ENCODE measurements at regions not wholly inside any gene's neighbourhood (a gene's known extent, or its start where the extent isn't known, plus 50 kb on each side); places are given as distances from the start of the nearest gene placed in this dataset.

DNA sequence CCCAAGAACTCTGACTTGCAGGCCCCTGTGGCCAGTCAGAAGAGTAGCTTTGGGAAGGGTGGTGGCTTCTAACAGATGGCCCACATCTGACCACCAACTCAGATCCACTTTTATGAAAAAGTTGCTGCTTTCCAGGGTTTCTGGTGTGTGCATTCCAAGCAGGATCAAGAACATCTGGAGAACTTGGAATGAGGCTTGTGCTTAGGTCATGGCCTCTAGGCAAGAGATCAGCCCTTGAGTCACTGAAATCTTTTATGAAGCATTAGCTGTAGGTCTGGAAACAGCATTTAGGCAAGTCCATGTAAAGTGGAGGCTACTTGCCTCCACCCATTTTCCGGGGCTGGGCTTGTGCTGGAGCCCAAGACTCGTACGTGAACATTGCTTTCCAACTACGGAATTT lies 433.3 kb downstream of the SH3GL2 start:
- Histone ChIP-seq H3K36me3 (replicated peaks in 1 of 2; ENCODE audit: control insufficient read depth in 1 of 2, insufficient read depth in 2 of 2, low read length in 2 of 2) (no peaks in the 10 kb centered on the region), H3K27ac (ENCODE audit: extremely low read length, insufficient read depth, low read length) (no peak overlapping the region), H3K4me1 (ENCODE audit: insufficient read depth, low read length) (no peaks in the 10 kb centered on the region), H3K9me3 (ENCODE audit: low read length) (no peaks in the 10 kb centered on the region), H3K79me2 (ENCODE audit: insufficient read depth, low read length) (no peaks in the 10 kb centered on the region), H3K27me3 (ENCODE audit: control insufficient read depth in 1 of 2, insufficient read depth in 2 of 2, low read length in 2 of 2) (no peaks in the 10 kb centered on the region), H3K4me3 (replicated peaks in 1 of 3; ENCODE audit: insufficient read depth in 1 of 3, low read depth in 2 of 3, low read length in 3 of 3) (no peak overlapping the region), H2AFZ (ENCODE audit: low read length) (no peak overlapping the region), H4K20me1 (ENCODE audit: insufficient read depth, low read length) (no peaks in the 10 kb centered on the region), H3K4me2 (ENCODE audit: low read depth, low read length) (no peak overlapping the region), H3K9ac (ENCODE audit: insufficient read depth, low read depth, low read length) (no peak overlapping the region)
- CTCF ChIA-PET (ENCODE audit: low intra/inter-chr PET ratio, low total read pairs) = no interaction called here
- TF ChIP-seq HOXD1 (CRISPR knock-in tag; IDR thresholded peaks at IDR 0.05) (no peak), GATAD2A (CRISPR knock-in tag; IDR thresholded peaks at IDR 0.05) (no peak), ZFP37 (CRISPR knock-in tag; IDR thresholded peaks at IDR 0.05; ENCODE audit: borderline replicate concordance) (no peak), PHF21A (CRISPR knock-in tag; IDR thresholded peaks at IDR 0.05) (no peak), ZNF776 (CRISPR knock-in tag; IDR thresholded peaks at IDR 0.05) (no peak), HOXA5 (CRISPR knock-in tag; IDR thresholded peaks at IDR 0.05) (no peak), KMT2B (CRISPR knock-in tag; IDR thresholded peaks at IDR 0.05) (no peak), TOPORS (CRISPR knock-in tag; IDR thresholded peaks at IDR 0.05) (no peak), SATB2 (CRISPR knock-in tag; IDR thresholded peaks at IDR 0.05) (no peak), SKI (IDR thresholded peaks at IDR 0.05; ENCODE audit: partially characterized antibody) (no peak), NR1H2 (CRISPR knock-in tag; IDR thresholded peaks at IDR 0.05; ENCODE audit: borderline replicate concordance, low read depth) (no peak), MXI1 (IDR thresholded peaks at IDR 0.05; ENCODE audit: borderline replicate concordance, low read depth, low read length) (no peak), PITX1 (CRISPR knock-in tag; IDR thresholded peaks at IDR 0.05) (no peak)
- TF ChIP-seq, protein P1, sequence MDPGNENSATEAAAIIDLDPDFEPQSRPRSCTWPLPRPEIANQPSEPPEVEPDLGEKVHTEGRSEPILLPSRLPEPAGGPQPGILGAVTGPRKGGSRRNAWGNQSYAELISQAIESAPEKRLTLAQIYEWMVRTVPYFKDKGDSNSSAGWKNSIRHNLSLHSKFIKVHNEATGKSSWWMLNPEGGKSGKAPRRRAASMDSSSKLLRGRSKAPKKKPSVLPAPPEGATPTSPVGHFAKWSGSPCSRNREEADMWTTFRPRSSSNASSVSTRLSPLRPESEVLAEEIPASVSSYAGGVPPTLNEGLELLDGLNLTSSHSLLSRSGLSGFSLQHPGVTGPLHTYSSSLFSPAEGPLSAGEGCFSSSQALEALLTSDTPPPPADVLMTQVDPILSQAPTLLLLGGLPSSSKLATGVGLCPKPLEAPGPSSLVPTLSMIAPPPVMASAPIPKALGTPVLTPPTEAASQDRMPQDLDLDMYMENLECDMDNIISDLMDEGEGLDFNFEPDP (CRISPR knock-in tag; conservative IDR thresholded peaks at IDR 0.05) = no peak
- TF ChIP-seq, protein P2, sequence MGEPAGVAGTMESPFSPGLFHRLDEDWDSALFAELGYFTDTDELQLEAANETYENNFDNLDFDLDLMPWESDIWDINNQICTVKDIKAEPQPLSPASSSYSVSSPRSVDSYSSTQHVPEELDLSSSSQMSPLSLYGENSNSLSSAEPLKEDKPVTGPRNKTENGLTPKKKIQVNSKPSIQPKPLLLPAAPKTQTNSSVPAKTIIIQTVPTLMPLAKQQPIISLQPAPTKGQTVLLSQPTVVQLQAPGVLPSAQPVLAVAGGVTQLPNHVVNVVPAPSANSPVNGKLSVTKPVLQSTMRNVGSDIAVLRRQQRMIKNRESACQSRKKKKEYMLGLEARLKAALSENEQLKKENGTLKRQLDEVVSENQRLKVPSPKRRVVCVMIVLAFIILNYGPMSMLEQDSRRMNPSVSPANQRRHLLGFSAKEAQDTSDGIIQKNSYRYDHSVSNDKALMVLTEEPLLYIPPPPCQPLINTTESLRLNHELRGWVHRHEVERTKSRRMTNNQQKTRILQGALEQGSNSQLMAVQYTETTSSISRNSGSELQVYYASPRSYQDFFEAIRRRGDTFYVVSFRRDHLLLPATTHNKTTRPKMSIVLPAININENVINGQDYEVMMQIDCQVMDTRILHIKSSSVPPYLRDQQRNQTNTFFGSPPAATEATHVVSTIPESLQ (CRISPR knock-in tag; conservative IDR thresholded peaks at IDR 0.05) = no peak
- TF ChIP-seq, protein P3, sequence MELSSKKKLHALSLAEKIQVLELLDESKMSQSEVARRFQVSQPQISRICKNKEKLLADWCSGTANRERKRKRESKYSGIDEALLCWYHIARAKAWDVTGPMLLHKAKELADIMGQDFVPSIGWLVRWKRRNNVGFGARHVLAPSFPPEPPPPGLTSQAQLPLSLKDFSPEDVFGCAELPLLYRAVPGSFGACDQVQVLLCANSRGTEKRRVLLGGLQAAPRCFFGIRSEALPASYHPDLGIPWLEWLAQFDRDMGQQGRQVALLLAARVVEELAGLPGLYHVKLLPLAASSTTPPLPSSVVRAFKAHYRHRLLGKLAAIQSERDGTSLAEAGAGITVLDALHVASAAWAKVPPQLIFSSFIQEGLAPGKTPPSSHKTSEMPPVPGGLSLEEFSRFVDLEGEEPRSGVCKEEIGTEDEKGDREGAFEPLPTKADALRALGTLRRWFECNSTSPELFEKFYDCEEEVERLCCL (CRISPR knock-in tag; IDR thresholded peaks at IDR 0.05; ENCODE audit: borderline replicate concordance) = no peak
- TF ChIP-seq, protein P4, sequence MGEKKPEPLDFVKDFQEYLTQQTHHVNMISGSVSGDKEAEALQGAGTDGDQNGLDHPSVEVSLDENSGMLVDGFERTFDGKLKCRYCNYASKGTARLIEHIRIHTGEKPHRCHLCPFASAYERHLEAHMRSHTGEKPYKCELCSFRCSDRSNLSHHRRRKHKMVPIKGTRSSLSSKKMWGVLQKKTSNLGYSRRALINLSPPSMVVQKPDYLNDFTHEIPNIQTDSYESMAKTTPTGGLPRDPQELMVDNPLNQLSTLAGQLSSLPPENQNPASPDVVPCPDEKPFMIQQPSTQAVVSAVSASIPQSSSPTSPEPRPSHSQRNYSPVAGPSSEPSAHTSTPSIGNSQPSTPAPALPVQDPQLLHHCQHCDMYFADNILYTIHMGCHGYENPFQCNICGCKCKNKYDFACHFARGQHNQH (CRISPR knock-in tag; IDR thresholded peaks at IDR 0.05) = no peak
- BruUV-seq (replicated peaks) = no TSS peak
- 1% methylated on average over 4 of the region's 4 CpGs for WGBS (ENCODE audit: low lambda C conversion rate)
- FAIRE-seq (no peak), ATAC-seq (no peak), DNase-seq (ENCODE audit: low spot score) (no peak)
- POLR2A ChIA-PET = no interaction called here
- intact Hi-C loops (cut with micrococcal nuclease; ENCODE audit: unreplicated experiment) = no loop called here
- in situ Hi-C loops (cut with HindIII; ENCODE audit: extremely low pct_ligation_motif_present, low pct_unique_long_range_greater_than_20kb) = no loop called here

Data from HepG2 (cell line).